ENCODE measurements at regions not wholly inside any gene's neighbourhood (a gene's known extent, or its start where the extent isn't known, plus 50 kb on each side); places are given as distances from the start of the nearest gene placed in this dataset.

DNA sequence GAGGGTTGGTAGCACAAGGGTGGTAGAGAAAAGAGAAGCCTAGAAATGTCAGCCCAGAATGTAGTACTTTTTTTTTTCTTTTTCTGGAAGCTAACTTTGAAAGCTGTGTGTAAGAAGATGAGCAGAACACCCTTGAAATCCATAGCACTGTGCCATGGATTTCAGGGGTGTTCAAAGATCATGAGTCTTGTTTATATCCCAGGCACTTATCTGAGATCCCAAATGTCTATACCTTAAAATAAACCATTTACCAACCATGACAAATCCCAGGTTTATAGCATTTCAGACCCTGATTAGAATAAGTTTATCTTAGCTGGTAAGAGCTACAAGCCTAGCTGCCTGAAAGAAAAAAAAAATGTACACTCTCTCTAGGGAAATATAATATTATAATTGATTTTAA, 389.9 kb upstream of the ANXA10 start:
- DNase-seq (ENCODE audit: low spot score) = no peak

DNA sequence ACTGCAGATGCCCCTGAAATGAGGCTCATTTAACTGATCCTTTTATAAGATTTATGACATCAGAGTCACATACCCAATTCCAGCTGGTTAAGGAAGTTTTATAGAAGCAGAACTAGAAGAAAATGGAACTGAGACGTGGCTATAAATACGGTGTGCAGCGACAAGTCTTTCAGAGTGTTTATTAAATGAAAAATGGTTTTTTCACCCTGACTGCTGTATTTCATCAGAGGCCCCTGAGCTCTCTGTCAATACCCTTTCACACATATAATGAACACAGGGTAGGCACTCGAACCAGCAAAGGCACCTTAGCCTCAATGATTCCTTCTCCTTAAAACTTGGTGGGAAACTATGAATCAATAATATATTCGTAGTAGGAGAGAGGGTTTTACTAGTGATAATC, 380.8 kb upstream of the ANXA10 start:
- DNase-seq (ENCODE audit: low spot score) = no peak

DNA sequence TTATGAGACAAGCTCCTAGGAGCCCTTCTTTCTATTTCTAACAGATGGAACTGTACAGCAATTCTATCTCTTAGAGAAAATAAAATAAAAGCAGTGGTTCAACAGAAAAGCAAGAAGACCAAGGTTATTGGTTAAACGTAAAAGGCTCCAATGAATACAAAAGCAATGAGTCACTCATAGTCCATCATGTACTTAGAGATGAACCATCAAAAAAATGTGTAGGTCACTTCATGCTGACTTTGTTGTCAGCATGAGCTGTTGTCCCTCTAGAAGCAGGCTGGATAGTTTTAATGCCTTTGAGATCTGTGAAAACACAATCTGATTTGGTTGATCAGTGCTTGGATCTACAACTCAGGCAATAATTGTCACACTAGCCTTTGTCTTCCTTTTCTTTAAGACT, 378.6 kb upstream of the ANXA10 start:
- no peak for DNase-seq (ENCODE audit: low spot score)

DNA sequence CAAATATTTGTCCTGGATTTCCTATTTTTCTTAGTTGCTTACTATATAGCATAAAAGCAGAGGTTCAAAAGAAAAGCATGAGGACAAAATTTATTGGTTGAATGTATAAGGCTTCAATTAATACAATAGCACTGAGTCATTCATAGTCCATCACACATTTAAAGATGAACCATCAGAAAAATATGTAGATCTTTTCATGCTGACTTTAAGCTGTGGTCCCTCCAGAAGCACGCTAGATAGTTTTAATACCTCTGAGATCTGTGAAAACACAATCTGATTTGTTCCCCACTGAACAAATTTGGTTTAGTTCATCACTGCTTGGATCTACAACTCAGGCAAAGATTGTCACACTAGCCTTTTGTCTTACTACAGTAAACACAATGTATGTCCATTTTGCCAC, 377.2 kb upstream of the ANXA10 start:
- no peak for DNase-seq (ENCODE audit: low spot score)

DNA sequence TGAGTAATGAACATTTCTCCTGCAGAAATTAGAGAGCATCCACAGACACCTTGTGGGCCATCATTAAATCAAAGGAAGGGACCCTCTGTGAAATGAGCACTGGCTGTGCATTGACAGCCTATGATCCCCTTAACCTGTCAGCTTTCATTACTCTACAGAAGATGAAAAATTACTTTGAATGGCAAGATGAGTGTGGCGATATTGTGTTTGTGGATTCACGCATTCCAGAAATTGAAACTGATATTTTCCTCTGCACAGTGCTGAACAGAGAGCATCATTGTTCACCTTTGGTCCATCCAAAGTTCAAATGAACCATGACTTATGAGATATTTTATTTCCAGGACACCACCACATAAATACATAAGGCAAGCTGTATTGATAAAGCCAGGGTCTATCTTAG, 374.8 kb upstream of the ANXA10 start:
- no peak for DNase-seq (ENCODE audit: low spot score)

DNA sequence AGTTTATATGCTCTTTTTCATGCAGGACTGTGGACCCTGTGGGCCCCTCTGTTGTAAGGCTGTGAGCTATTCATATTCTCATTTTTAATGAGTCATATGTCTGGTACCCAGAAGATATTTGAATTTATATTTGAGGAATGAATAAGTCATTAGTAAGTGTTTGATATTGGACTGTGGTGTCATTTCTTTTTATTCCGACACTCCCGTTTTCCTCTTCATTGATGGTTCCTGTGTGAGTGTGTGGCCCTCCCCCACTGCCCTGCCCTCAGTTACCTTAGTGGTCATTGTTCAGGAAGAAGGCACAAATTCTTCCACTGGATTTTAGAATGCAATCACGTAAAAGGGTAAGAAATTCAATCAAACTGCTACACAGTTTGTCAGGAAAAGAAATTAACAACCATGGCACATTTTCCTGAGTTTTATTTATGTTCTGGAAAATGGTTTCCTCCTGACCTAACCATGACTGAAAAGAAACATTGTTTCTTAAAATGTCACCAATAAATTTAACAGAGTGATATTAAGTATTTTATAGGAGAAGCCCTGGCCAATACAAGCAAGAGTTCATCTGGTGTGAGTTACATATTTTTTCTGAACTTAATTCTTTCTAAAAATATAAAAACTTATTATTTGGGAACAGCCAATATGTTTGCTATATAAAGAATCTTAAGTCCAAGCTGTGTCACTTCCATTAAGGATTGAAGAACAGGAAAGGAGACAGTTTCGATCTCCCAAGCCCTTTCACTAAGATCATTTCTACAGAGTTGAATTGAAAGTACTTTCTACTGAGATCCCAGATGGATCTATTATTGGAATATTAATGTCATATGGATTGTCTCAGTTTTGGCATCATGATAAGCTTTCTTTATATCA, 370.5 kb upstream of the ANXA10 start:
- DNase-seq (ENCODE audit: low spot score) = no peak

DNA sequence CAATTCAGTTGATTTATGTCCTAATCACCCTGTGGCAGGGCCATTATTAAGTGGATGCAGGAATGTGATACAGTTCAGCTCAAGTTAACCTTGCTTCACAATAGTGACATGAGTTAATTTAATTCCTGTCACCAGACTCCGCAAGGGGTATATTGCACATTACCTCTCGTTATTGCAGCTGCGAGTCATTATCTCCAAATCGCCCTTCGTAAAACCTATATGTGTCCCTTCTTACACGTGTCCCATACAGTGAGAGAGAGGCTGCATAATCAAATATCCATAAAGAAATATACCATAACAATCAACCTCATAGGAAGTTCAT, 369.9 kb upstream of the ANXA10 start:
- DNase-seq (ENCODE audit: low spot score) = no peak

DNA sequence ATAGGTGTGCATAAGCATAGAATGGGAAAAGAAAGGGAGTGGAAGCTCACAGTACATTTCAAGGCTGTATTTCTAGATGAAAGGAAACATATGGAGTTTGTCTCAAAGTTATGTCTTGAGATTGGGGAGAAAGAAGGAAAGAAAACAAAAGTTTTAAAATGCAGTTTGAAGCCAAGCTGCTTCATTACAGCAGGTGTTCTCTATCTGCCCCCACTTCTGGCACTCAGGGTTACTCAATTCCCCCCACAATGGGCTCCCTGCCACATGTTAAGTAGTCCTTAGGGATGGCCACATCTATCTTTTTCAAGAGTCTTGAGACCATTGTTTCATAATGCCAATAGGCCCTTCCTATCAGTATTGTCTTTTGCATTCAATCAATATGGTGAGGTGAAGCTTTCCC, 367.4 kb upstream of the ANXA10 start:
- no peak for DNase-seq (ENCODE audit: low spot score)

DNA sequence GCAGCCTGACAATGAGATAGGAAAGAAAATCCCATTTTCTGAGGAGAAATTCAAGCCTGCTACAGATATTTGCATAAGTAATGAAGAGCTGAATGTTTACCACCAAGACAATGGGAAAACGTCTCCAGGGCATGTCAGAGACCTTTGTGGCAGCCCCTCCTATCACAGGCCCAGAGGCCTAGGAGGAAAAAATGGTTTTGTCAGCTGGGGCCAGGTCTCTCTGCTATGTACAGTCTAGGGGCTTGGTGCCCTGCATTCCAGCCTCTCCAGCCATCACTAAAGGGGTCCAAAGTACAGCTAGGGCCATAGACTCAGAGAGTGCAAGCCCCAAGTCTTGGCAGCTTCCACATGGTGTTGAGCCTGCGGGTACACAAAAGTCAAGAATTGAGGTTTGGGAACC, 361.6 kb upstream of the ANXA10 start:
- no peak for DNase-seq (ENCODE audit: low spot score)

DNA sequence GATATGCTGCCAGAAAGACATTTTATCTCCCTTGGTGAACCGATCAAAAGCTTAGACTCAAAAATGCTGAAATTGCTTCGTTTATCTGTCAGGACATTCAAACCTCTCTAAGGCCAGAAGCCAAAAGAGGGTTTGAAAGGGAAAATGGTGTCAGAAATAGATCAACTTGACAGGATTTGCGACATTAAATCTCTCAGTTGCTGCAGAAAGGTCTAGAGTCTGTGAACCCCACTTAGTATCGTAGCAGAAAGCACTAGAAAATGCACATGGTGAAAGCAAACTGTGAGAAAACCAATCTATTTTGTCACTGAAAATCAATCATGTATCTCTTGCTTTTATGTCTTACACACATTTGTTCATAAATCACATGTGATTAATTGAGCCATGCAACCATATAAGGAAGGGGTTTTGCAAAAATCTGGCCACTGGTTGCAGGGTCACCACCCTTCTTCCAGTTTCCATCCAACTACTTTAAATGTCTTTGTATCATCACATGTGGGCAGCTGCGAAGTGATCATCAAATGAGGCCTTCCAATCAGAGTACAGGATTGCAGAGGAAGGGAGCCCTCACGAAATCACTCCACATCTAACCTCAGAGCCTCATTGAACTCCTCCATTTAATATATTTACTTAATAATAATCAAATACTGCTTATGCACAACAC, 347.2 kb upstream of the ANXA10 start:
- DNase-seq (ENCODE audit: low spot score) = no peak

DNA sequence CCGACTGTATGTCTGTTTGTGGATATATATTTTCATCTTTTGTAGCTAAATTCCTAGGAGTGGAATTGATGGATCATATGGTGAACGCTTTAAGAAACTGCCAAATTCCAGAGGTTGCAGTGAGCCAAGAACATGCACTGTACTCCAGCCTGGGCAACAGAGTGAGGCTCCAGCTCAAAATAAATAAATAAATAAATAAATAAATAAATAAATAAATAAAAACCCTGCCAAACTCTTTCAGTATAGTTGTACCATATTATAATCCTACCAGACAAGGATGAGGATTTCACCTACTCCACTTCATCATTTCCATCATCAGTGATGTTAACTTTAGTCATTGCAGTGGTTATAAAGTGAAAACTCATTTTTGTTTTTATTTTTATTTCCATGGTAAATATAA, 325.1 kb upstream of the ANXA10 start:
- DNase-seq (ENCODE audit: low spot score) = no peak

DNA sequence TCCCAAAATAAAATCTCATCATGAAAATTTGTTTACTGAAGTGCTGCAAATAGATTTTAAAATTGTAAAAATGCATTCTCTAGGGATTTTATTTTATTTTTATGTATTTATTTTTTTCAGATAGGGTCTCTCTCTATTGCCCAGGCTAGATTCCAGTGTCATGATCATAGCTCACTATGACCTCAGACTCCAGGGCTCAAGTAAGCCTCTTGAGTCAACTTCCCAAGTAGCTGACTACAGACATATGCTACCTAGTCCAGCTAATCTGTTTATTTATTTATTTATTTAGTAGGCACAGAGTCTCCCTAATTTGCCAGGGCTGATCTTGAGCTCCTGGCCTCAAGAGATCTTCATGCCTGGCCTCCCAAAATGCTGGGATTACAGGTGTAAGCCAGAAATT, 317.7 kb upstream of the ANXA10 start:
- no peak for DNase-seq (ENCODE audit: low spot score)

DNA sequence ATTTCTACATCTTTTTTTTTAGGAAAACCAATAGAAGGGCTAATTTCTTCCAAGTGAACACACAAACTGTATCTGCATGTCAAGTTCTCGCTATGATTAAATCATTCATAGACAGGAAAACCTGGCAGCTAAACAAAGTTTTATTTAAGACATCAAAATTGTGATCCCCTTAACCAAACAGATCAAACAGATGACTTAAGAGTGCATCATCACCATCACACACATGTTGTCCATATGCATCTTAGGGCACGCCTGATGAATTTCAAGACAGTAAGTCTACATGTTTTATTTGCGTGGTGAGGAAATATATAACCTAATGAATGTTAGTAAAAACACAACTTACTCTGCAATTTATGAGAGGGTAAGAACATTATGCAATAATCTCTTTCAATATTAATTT, 317.0 kb upstream of the ANXA10 start:
- no peak for DNase-seq (ENCODE audit: low spot score)

DNA sequence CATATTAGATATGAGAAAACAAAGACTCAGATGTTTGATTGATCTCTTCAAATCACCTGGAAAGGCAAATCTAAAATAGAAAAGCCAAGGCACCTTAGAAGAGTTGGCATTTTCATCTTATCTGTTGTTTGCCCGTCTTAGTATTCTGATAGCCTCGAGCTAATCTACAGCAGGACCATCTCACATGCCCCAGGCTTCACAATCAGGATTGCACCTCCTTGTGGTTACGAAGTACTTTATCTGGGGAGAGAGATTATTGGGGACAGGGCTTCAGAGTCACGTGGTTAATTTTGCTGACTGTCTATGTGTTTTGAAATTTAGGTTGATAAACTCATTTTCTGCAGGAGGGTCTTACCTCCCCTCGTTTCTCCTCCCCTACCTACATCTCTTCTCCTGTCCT, 313.1 kb upstream of the ANXA10 start:
- DNase-seq (ENCODE audit: low spot score) = no peak

DNA sequence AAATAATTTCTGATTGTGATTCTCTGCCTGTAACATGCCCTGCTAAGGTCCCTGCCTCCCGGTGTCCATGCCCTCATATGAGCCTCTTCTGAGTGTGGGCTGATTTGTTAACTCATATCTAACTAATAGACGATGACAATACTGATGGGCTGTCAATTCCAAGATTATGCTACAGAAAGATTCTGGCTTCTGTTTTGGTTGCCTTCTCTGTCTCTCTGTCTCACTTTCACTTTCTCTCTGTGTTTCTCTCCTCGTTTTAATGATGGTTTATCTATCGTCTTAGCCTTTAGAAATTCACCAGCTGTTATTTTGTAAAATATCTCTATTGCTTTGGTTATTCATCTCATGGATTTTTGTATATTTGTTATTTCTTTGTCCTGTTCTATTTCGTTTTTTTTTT, 312.5 kb upstream of the ANXA10 start:
- DNase-seq (ENCODE audit: low spot score) = no peak

DNA sequence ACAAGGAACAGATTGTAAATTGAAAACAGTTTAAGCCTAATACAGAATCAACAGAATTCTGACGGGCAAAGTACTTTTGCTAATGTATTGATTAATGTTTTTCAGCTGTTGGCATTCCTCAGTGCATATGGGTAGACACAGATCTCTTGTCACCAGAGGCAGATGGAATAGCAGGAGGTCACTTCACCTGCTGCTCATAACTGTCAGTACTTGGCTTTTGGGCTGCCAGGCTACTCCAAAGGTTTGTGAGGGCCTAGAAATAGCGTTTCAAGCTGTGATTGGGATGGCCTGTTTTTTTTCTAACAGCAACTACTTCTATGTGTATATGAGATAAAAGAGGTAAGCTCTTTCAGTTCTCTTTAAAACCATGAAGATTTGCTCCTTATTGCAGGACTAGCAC, 307.5 kb upstream of the ANXA10 start:
- DNase-seq (ENCODE audit: low spot score) = no peak

DNA sequence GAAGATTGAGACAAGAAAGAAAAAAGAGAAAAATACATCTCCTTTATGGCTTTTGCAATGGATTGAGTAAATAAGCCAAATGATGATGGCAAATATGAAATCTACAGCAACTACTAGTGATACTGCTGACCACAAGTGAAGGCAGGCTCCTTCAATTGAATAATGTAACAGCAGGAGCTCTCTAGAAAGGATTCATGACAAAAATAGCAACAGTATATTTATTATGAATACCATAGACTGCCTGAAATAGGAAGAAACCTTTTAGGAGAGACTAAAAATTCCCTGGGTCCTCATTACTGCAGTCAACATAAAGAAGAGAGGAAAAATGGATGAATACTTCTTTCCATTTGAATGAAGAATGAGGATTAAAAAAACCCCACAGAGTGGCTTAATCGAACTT, 306.8 kb upstream of the ANXA10 start:
- DNase-seq (ENCODE audit: low spot score) = no peak

DNA sequence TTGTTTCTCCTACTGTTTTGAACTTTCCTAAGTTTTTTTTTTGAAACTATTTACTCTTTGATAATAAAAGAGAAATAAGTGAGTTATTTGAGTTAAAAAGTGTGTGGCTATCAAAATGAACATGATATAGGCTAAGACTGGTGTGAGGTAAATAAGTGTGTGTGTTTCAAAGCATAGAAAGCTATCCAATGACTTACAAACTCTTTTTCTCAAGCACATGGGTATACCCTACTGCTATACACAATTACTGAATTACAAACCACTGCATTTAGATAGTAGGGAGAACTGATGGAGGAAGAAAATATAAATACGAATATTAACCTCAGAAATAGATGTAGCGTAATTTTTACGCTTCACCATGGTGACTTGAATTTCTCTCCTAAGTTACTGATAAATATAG, 305.8 kb upstream of the ANXA10 start:
- DNase-seq (ENCODE audit: low spot score) = no peak

DNA sequence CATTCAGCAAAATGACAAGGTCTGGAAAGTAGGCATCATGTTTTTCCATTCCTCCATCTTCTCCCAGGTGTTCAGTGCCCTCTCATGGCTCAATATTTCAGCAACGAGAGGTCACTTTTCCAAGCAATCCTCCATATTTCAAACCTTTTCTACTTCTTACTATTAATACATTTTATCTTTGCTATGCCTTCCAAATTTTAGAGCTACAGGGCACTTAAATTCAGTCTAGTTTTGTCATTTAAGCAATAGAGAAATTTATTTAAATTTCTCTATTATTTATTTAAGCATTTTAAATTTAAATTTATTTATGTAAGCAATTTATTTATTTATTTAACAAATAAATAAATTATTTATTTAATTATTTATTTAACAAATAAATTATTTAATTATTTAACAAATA, 305.1 kb upstream of the ANXA10 start:
- DNase-seq (ENCODE audit: low spot score) = no peak

DNA sequence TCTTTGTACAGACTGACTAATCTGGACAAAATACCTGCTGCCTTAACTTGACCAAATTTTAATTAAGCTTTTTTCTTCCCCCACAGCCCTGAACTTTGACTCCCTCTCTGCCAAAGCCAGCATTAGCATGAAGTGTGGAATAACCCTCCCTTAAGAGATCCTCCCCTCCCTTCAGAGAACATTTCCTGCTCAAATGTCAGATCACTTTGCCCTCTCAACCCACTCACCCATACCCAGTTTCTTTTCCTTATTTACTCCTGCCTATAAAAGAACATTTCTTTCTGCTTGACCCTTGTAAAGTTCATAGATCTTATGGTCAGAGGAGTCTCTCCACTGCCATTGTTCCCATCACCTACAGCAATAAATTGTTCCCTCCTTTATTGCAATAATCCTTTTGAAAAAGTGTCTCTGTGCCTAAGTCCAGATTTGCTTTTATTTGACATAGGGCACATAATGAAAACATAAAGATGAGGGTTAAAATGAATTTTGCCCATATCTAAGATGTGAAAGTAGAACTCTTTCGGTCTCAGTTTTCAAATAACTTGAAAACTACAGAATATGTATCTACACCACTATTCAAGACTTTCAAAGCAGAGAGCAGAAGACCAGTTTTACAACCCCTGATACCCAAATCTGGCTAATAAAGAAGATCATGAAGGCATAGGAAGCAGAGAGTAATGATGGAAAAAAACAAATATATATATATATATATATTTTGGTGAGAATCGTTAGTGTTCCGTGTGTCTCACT, 289.7 kb upstream of the ANXA10 start:
- no peak for DNase-seq (ENCODE audit: low spot score)

DNA sequence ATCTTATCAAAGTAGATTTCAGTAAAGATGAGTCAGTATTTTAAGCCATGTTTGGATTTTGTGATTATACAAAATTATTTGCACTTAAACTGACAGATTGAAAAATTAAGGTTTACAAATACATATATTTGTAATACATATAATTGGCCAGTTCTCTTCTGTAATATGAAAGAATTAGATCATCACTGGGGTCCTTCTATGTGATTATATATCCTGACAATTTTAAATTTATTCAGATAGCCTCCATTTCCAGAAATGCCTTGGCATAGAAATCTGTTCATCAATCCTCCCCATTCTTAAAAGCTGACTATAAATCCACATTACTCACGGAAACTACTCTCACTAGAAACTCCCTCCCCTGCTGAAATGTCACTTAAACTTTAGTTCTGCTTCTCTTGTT, 280.4 kb upstream of the ANXA10 start:
- DNase-seq (ENCODE audit: low spot score) = no peak

DNA sequence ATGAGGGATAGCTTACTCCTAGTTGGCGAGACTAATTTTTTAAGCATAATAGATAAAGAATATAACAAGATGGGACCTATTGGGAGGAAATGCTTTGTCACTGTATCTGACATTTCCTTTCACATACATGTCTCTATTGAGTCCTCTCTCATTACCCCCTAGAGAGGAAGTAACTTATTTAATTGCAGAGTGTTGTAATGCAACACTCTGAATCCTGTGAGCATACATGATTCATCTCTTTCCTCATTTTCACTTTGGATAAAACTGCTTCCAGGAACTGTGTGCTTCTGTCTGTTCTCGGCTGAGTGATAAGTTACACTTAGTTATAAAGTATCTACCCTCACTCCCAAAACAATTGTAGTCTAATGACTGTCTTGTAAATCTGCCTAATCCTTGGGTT, 266.1 kb upstream of the ANXA10 start:
- no peak for DNase-seq (ENCODE audit: low spot score)

DNA sequence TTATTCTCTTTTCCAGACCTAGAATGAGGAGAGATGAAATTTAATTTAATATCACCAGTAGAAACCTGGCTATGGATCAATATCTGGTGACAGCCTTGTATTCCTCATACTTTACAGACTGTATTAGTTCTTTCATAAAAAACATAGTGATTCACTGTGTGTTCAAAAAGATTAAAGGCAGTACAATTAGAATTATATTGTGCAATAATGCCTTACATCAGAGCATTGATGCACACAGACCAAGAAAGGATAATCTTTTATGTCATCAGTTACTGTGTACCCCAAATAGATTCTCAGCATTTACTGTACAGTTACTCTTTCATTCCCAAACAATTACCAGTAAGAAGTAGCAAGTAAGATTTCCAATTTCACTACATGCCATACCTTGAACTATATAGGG, 260.5 kb upstream of the ANXA10 start:
- DNase-seq (ENCODE audit: low spot score) = no peak
